NOMO-1 treated with DMSO at 0.1 percent for 48 hours (cell line): ENCODE measurements at regions not wholly inside any gene's neighbourhood (a gene's known extent, or its start where the extent isn't known, plus 50 kb on each side); places are given as distances from the start of the nearest gene placed in this dataset.
"Not testable (repeated sequence)": the region's sequence is repeated elsewhere in the genome, so short reads cannot be mapped to it uniquely, and the experiment has no call there.

Source experiments
- DNase-seq: peaks from one replicate; lab custom pipeline; 2025; ENCODE audit not compliant: unreplicated experiment; lab: John Stamatoyannopoulos, UW

GRCh38 chr3:178203650-178204049, 332.6 kb upstream of the KCNMB2 start:
- no peak for DNase-seq

- no peak for DNase-seq
Observed at GRCh38 chr3:178205740-178206139, 330.5 kb upstream of the KCNMB2 start.

- DNase-seq = no peak
Observed at GRCh38 chr3:178206521-178206920, 329.7 kb upstream of the KCNMB2 start.

- not testable (repeated sequence) for DNase-seq
Observed at GRCh38 chr3:178207161-178207560, 329.1 kb upstream of the KCNMB2 start.

GRCh38 chr3:178207627-178208026, 328.6 kb upstream of the KCNMB2 start:
- DNase-seq = not testable (repeated sequence)

- DNase-seq = not testable (repeated sequence)
Observed at GRCh38 chr3:178209116-178209515, 327.1 kb upstream of the KCNMB2 start.

GRCh38 chr3:178209618-178210017, 326.6 kb upstream of the KCNMB2 start:
- not testable (repeated sequence) for DNase-seq

GRCh38 chr3:178211086-178211485, 325.1 kb upstream of the KCNMB2 start:
- DNase-seq = not testable (repeated sequence)

- no peak for DNase-seq
Observed at GRCh38 chr3:178217479-178217878, 318.8 kb upstream of the KCNMB2 start.

- DNase-seq = no peak
Observed at GRCh38 chr3:178218231-178218630, 318.0 kb upstream of the KCNMB2 start.

GRCh38 chr3:178219661-178220060, 316.6 kb upstream of the KCNMB2 start:
- not testable (repeated sequence) for DNase-seq

- DNase-seq = no peak
Observed at GRCh38 chr3:178223876-178224275, 312.4 kb upstream of the KCNMB2 start.

GRCh38 chr3:178226094-178226493, 310.1 kb upstream of the KCNMB2 start:
- no peak for DNase-seq

GRCh38 chr3:178231645-178232044, 304.6 kb upstream of the KCNMB2 start:
- no peak for DNase-seq

GRCh38 chr3:178233371-178234071, 302.7 kb upstream of the KCNMB2 start:
- DNase-seq = no peak

GRCh38 chr3:178236555-178237277, 299.5 kb upstream of the KCNMB2 start:
- DNase-seq = no peak

- no peak for DNase-seq
Observed at GRCh38 chr3:178238179-178238578, 298.1 kb upstream of the KCNMB2 start.

- DNase-seq = no peak
Observed at GRCh38 chr3:178244733-178245709, 291.2 kb upstream of the KCNMB2 start.

GRCh38 chr3:178246004-178246403, 290.2 kb upstream of the KCNMB2 start:
- DNase-seq = no peak

- DNase-seq = no peak
Observed at GRCh38 chr3:178255315-178255714, 280.9 kb upstream of the KCNMB2 start.

GRCh38 chr3:178257491-178257890, 278.7 kb upstream of the KCNMB2 start:
- DNase-seq = no peak
